ENCODE measurements at regions not wholly inside any gene's neighbourhood (a gene's known extent, or its start where the extent isn't known, plus 50 kb on each side); places are given as distances from the start of the nearest gene placed in this dataset.

DNA sequence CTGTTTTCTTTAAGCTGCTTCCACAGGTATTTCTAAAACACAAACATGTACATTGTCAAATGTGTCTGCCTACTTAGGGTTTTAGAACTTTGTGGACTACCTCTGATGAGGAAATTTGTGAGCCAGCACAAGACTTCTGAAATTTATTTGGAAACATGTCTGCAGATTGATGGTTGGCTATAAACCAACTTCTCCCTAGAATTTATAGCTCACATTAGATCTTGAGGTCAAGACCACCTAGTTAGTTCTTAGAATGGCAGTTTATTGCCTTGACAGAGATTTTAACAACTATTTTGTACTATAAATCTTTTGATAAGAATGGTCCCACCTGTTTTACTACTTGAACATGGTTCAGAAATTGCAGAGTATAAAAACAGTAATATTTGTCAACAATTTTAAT, 72.7 kb upstream of the AADAT start:
- TF ChIP-seq, protein P1, sequence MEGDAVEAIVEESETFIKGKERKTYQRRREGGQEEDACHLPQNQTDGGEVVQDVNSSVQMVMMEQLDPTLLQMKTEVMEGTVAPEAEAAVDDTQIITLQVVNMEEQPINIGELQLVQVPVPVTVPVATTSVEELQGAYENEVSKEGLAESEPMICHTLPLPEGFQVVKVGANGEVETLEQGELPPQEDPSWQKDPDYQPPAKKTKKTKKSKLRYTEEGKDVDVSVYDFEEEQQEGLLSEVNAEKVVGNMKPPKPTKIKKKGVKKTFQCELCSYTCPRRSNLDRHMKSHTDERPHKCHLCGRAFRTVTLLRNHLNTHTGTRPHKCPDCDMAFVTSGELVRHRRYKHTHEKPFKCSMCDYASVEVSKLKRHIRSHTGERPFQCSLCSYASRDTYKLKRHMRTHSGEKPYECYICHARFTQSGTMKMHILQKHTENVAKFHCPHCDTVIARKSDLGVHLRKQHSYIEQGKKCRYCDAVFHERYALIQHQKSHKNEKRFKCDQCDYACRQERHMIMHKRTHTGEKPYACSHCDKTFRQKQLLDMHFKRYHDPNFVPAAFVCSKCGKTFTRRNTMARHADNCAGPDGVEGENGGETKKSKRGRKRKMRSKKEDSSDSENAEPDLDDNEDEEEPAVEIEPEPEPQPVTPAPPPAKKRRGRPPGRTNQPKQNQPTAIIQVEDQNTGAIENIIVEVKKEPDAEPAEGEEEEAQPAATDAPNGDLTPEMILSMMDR (conservative IDR thresholded peaks at IDR 0.05): no peak
- no peak overlapping the region for H3K27ac ChIP-seq

DNA sequence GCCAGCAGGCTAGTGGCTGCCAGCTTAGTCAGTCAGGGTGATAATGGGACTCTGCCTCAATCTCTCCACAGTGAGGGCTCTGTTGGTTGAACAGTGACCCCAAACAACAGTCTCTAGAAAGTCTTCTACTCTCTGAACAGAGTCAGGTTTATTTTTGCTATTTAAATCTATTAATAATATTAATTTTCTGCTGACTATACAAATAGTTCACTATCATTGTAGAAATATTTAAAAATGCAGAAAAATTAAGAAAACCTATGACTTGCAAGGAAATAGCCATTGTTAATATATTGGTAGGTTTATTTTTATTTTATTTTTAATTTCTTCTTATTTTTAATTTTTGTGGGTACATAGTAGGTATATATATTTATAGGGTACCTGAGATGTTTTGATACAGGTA, 67.9 kb upstream of the AADAT start:
- no peak overlapping the region for H3K27ac ChIP-seq
- TF ChIP-seq, protein P1 (conservative IDR thresholded peaks at IDR 0.05): no peak

DNA sequence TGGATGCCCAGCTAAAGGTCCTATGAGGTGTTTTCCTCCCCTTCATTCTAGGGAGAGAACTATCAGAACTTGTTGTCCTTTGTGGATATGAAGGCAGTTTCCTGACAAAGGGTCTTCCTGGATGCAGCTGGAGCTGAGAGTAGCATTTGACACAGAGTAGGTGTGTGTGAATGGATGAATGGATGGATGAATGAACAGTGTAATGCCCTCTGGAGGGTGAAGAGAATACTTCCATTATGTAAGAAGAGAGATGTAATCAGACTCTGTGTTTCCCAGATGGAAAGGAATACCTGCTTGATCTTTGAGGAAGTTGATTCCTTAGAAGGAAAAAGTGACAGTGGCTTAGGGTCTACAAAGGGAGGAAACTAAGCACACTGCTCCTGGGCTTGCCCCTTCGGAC, 55.4 kb upstream of the AADAT start:
- TF ChIP-seq, protein P1 (conservative IDR thresholded peaks at IDR 0.05): no peak
- H3K27ac ChIP-seq: no peak overlapping the region

DNA sequence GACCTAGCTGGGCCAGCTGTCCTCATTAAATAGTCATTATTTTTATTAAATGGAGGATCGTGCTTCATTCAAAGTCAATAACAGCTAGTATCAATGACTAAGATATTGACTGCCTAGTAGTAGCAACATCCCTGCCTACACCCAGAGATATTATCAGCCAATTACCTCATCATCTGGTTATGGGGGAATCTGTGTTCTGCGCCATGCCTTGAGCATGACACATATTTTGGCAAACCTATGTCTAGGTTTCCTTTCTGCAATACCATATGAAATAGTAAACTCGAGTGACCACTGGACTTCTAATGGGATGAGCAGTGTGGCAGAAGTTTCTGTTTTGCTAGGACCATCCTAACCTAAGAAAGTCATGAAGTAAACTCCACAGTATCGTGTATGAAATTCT, 50.0 kb upstream of the AADAT start:
- TF ChIP-seq, protein P1 (conservative IDR thresholded peaks at IDR 0.05): no peak
- H3K27ac ChIP-seq: no peak overlapping the region
